ENCODE measurements at regions not wholly inside any gene's neighbourhood (a gene's known extent, or its start where the extent isn't known, plus 50 kb on each side); places are given as distances from the start of the nearest gene placed in this dataset.

GRCh38 chr5:113682497-113683136 lies 169.1 kb downstream of the YTHDC2 start (continued):
- peak; percentile 27; the same call in 1 of the 2 replicates for TF ChIP-seq ZNF462 (CRISPR knock-in tag; IDR thresholded peaks at IDR 0.05)

- H3K9me3 Mint-ChIP-seq, result no peaks in the 10 kb centered on the region
- TF ChIP-seq EZH2 (IDR thresholded peaks at IDR 0.05; ENCODE audit: low read depth, unreplicated experiment) (no peak), EZH2phosphoT487 (IDR thresholded peaks at IDR 0.05; ENCODE audit: unreplicated experiment) (no peak), POLR2AphosphoS5 (IDR thresholded peaks at IDR 0.05; ENCODE audit: low read depth) (no peak), ZNF114 (CRISPR knock-in tag; IDR thresholded peaks at IDR 0.05) (no peak), NANOG (IDR thresholded peaks at IDR 0.05; ENCODE audit: borderline replicate concordance) (no peak), ZNF462 (CRISPR knock-in tag; IDR thresholded peaks at IDR 0.05) (no peak), CREB1 (CRISPR knock-in tag; IDR thresholded peaks at IDR 0.05; ENCODE audit: low read depth) (no peak)
Observed at GRCh38 chr5:113683211-113683610, 169.7 kb downstream of the YTHDC2 start.

More at GRCh38 chr5:113683211-113683610, 169.7 kb downstream of the YTHDC2 start:
- Histone ChIP-seq H3K27me3 (ENCODE audit: insufficient read depth) (no peaks in the 10 kb centered on the region), H3K27ac (ENCODE audit: low read depth) (no peak overlapping the region), H3K36me3 (ENCODE audit: insufficient read depth) (no peaks in the 10 kb centered on the region), H3K4me1 (ENCODE audit: insufficient read depth) (peaks cover 8% of the 10 kb centered on the region; the same call in 1 of the 2 replicates), H3F3A (replicated peaks; ENCODE audit: low read depth) (no peaks in the 10 kb centered on the region), H3K4me3 (no peak overlapping the region), H3K9me2 (ENCODE audit: insufficient read depth) (no peaks in the 10 kb centered on the region), H3K79me2 (replicated peaks; ENCODE audit: insufficient read depth) (no peaks in the 10 kb centered on the region), H3K4me2 (no peak overlapping the region), H2AFZ (no peak overlapping the region), H4K20me1 (replicated peaks; ENCODE audit: insufficient read depth) (no peaks in the 10 kb centered on the region)
- H3K27ac Mint-ChIP-seq, result no peak overlapping the region
- ATAC-seq, result no peak
- peaks cover 1% of the 10 kb centered on the region for H3K27me3 Mint-ChIP-seq (ENCODE audit: insufficient read depth, low read depth, poor library complexity)
- DNase-seq (ENCODE audit: low spot score), result no peak
- H3K4me3 Mint-ChIP-seq, result no peak overlapping the region
- H3K36me3 Mint-ChIP-seq (ENCODE audit: low read depth), result no peaks in the 10 kb centered on the region
- H3K4me1 Mint-ChIP-seq, result peaks cover 20% of the 10 kb centered on the region
